Epithelial cell of esophagus (primary cell): ENCODE measurements at regions not wholly inside any gene's neighbourhood (a gene's known extent, or its start where the extent isn't known, plus 50 kb on each side); places are given as distances from the start of the nearest gene placed in this dataset.

Experiments used
- DNase-seq: peaks from one replicate; pipeline ENCODE4 v3.0.0; 2010; ENCODE audit warnings: low read depth
- H3K4me3 ChIP-seq: 2 replicates; pipeline ENCODE4 v1.5.1; 2011; ENCODE audit warnings: mild to moderate bottlenecking, low read length, control low read depth
- TF ChIP-seq, protein P1 (sequence below): IDR thresholded peaks from 2 replicates; pipeline ENCODE4 v1.5.1; 2011; ENCODE audit warnings: low read depth, mild to moderate bottlenecking, low read length, control low read depth, inconsistent platforms; ENCODE audit not compliant: insufficient read depth; ENCODE audit errors: missing control alignments

DNA sequence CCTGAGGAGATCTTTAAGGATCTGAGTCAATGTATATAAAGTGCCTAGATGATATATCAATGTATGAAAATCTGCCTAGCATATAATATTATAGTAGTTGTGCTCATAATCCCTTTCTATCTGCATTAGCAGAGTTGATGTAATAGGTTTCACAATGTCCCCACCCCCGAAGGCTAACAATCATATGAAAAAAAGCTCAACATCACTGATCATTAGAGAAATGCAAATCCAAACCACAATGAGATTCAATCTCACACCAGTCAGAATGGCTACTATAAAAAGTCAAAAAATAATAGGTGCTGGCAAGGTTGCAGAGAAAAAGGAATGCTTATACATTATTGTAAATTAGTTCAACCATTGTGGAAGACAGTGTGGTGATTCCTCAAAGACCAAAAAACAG lies 147.8 kb upstream of the DPT start:
- TF ChIP-seq, protein P1, sequence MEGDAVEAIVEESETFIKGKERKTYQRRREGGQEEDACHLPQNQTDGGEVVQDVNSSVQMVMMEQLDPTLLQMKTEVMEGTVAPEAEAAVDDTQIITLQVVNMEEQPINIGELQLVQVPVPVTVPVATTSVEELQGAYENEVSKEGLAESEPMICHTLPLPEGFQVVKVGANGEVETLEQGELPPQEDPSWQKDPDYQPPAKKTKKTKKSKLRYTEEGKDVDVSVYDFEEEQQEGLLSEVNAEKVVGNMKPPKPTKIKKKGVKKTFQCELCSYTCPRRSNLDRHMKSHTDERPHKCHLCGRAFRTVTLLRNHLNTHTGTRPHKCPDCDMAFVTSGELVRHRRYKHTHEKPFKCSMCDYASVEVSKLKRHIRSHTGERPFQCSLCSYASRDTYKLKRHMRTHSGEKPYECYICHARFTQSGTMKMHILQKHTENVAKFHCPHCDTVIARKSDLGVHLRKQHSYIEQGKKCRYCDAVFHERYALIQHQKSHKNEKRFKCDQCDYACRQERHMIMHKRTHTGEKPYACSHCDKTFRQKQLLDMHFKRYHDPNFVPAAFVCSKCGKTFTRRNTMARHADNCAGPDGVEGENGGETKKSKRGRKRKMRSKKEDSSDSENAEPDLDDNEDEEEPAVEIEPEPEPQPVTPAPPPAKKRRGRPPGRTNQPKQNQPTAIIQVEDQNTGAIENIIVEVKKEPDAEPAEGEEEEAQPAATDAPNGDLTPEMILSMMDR: no peak
- no peak for DNase-seq
- no peak overlapping the region for H3K4me3 ChIP-seq

DNA sequence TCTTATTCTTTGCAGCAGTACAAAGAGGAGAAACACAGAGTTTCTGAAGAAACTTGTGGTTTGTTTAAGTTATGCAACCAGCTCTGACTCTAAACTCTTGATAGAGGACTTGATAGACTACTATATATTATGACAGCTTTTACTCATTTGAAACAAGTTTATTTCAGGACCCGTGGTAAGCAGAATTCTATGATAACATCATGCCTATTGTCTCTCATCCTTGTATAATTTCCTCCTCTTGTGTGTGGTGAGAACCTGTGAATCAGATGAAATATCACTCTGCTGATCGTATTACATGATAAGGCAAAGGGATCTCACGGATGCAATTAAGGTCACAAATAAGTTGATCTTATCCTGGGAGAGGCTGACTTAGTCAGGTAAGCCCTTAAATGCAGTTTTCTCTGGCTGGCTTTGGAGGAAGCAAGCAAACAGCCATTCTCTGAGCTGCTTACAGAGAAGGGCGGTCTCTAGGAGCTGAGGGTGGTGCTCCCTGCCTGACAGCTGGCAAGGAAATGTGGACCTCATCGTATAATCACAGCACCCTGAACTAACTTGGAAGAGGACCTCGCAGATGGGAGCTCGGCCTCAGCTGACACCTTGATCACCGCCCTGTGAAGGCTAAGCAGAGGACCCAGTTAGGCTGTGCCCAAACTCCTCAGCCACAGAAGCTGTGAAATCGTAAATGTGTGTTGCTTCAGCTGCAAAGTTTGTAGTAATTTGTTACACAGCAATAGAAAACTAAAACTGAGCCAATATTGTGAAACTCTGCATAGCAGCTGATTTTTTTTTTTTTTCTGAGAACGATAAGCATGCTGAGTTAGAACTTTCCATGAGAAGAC lies 151.1 kb upstream of the DPT start:
- no peak overlapping the region for H3K4me3 ChIP-seq
- peak; percentile 42 for DNase-seq
- TF ChIP-seq, protein P1: no peak

DNA sequence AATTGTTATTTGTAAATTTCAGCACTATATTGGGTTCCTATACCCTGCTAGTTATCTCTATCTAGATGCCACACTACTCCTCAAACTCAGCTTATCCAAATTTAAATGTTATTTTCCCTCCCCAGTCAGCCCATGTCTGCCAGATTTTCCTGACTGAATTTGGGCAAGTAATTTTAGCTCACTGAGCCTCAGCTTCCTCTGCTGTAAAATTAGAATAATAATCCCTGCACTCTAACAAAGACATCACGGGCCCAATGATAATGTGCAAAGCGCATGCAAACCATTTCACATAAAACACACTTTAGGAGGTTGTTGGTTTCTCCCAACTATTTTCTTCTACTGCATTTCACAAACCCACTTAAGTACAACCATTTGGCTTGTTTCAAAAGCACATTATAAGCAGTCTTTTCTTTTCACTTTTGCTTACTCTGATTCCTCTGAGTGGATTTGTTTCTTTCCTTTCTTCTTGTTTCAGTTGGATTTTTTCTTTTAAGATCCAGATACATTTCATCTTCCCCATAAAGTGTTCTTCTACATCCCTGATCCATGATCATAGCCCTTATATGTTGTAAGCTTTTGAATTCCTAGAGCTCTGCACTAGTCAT lies 152.8 kb upstream of the DPT start:
- TF ChIP-seq, protein P1: no peak
- no peak overlapping the region for H3K4me3 ChIP-seq
- no peak for DNase-seq

DNA sequence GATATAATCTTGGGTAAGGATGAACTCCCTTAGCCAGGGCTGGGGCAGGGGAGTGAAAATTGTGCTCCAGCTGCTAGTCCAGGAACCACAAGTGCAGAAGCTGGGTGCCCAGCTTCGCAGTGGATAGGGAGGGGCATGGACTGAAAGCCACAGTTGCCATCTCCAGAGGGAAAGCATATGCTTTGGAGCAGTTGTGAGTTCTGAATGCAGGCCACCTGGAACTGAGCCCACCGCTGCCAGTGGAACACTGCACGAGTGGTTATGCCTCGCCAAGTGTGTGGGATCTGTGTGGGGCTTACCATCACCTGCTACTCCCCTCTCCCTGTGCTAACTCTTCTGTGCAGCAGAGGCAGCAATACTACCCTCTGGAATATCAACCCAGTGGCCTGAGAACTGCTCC lies 158.4 kb upstream of the DPT start:
- H3K4me3 ChIP-seq: no peak overlapping the region
- TF ChIP-seq, protein P1: no peak
- no peak for DNase-seq

DNA sequence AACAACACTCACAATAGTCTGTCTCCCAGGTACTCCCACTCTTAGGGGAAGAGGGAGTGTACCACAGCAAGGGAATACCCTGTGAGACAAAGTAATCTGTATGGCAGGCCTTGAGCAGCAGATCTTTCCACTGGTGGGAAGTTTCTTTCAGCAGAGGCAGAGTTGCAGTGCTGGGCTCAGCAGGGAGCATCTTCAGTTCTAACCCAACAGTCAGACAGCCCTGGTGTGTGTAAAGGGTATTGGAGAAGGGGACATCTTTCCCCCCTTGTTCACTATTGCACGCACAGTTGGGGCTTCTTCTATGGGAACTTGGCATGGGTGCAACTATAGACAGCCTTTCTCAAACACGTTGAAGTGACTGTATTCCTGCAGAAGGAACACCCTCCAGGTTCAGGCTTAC lies 159.4 kb upstream of the DPT start:
- TF ChIP-seq, protein P1: no peak
- DNase-seq: no peak
- H3K4me3 ChIP-seq: no peak overlapping the region

DNA sequence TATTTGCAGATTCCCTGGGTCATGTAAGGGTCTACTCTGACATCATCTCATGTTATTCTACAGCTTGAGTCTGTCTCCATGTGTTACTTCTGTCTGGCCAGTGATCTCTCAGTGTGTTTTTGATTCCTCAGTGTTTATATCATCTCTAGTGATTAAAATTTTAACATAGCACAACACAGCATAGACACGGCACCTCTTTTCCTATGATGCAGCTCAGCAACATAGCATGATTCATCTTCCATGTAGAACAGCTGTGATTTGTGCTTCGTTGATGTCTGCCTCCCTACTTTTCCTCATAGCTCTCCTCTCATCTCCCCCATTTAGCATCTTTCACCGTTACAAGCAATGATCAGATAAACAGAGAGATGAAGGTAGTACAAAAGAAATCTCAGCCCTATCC lies 163.9 kb upstream of the DPT start:
- no peak overlapping the region for H3K4me3 ChIP-seq
- TF ChIP-seq, protein P1: no peak
- DNase-seq: peak; percentile 68
